ENCODE measurements at regions not wholly inside any gene's neighbourhood (a gene's known extent, or its start where the extent isn't known, plus 50 kb on each side); places are given as distances from the start of the nearest gene placed in this dataset.

DNA sequence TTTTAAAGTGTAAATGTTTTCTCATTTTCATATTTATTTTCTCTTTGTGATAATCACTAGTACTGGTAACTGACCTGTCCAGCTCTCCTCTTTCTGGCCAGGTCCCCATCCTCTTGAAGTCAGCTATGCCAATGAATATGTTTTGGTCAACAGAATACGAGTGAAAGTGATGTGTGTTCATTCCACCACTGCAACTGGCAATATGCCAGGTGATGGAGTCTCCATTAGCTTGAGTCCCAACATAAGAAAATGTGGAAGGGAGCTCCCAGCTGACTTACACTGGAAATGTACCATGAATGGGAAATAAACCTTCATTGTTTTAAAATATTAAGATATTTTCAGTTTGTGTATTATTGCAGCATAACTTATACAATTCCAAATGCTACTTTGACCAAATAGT lies 75.8 kb downstream of the CCDC34 start:
- no peak for DNase-seq

DNA sequence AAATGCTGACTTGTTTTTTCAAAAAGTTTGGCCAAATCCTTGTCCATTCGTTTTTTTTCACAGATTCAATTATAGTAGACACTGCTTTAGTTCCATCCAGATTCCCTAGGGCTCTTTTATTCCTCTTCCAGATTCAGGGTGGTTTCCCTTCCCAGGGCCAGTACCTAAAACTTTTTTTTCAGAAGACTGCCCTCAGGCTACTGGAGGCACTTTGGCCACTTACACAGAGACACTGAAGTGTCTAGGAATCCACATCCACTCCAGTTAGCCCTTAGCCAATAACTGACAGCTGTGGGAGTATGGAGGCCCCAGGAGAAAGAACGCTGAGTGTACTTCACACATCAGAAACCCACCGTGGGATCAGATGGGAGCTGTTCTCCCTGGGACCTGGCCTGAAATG lies 77.3 kb downstream of the CCDC34 start:
- DNase-seq: no peak

DNA sequence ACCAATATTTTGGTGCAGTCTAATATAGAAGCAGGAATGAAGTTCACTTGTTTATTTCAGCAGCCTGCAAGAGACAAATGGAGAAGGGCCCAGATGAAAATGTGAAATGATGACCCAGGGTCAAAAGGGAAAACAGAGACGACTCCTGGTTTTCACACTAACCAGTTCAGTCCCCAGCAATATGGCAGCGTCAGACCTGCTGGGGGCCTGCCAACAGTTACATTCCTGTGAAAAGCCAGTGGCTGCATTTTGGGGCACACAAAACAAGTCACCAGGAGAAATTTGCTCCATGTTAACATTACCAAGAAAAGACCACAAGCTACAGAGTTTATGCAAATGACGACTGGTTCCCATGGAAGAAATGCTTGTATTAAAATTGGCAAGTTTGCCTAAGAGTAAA lies 80.2 kb downstream of the CCDC34 start:
- DNase-seq: no peak

DNA sequence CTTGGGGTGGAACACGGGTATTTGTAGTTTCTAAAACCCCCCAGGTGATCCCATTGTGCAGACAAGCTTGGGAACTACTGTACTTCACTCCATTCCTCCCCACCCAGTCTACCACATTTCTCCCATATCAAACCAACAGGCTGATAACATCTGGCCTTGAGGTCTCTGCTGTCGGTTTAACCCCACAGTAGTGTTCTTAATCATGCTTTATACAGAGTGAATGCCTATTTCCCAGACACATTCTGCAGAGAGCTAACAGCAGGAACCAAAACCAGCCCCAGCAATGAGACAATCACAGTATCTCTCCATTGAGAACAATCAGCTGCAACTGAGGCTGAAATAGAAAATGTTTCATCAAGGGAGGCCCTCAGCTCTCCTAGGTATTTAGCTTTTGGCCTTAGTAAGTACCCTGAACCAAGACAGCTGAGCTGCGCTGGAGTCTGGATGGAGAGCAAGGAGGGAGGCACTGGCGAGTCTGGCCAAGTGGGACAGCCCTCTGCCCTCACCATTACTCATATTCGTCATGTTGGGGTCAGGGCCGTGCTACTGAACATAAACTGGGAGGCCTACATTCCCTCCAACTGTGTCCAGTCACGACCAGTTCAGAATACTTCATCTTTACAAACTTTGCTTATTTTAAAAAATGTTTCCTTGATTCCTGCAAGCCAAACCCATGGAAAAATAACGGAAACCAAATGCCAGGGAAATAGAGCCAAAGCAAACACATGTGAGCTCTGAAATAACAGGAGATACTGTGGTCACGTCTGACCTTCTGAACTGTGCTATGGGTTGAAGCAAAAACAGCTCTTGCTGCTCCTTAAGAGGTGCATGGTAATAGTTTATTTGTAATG lies 81.0 kb downstream of the CCDC34 start:
- DNase-seq: no peak

DNA sequence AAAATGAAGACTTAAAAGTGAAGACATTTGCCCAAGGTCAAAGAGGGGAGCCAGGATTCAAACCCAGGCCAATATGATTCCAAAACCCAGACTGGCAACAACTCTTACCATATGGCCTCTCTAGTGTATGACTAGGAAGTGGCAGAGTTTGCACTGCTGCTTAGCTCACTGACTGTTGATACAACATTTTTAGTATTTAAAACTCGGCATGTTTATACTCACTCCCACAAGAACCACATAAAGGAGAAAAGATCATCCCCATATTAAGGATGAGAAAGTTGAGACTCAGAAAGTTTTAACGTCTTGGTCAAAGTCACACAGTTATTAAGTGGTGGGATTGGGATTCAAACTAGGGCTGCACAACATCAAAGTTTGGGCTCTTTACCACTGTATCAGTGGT lies 81.7 kb downstream of the CCDC34 start:
- no peak for DNase-seq

DNA sequence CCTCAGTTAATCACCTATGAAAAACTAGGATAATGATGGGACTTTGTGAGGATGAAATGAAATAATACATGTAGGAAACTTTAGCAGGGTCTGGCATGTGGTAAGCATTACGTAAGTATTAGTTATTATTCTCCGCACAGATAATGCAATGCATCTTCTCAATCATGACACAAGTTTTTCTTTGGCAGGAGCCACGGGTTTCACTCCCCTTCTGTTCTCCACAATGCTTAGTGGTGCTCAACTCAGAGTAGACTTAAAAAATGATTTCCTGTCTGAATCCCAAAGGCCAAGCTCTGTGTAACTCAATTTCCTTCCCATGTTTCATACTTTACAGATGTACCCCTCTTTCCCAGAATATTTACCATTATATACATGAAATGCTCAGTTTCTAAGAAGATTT lies 82.9 kb downstream of the CCDC34 start:
- no peak for DNase-seq

DNA sequence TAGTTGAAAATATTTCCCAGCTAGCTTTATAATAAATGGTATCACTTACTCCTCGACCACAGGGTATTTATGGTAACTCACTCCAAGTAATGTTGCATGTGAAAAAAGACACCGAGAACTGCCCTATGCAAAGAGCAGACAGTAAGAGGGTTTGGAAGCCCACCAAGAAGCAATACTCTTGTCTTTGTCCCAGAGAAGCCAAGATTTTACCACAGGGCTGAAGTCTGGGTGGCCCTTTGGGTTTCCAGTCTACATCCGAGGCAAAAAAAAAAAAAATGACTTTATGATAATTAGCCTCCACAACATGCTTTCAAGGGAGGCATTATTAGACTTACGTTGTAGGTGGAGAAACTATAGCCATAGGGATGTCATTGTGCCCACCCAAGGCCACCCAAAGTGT lies 83.6 kb downstream of the CCDC34 start:
- no peak for DNase-seq

DNA sequence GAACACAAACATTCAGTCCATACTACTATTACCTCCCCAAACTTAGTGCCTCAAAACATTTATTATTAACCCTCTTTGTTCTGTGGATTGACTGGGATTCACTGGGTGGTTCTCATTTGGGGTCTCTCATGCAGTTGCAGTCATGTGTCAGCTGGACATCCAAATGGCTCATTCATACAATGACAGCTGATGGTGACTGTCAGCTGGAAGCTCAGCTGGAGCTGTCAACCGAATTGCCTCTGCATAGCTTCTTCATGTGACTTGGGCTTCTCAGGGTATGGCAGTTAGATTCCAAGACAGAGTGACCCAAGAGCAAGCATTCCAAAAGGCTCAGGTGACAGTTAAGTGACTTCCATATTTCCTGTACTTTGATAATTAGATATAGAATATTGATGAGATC lies 85.2 kb downstream of the CCDC34 start:
- no peak for DNase-seq

DNA sequence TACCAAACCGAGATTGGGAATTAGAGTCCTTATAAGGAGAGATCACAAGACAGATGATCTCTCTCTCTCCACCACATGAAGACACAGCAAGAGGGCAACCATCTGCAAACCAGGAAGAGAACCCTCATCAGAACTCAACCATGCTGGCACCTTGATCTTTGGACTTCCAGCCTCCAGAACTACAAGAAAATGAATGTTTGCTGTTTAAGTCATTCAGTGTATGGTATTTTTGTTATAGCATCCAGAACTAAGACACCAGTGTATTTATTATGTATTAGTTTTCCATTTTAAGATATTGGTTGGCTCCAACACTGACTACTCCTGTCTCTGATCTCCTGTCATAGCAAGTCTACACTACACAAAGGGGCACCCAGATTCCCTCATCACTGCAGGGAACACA lies 86.9 kb downstream of the CCDC34 start:
- DNase-seq: no peak

DNA sequence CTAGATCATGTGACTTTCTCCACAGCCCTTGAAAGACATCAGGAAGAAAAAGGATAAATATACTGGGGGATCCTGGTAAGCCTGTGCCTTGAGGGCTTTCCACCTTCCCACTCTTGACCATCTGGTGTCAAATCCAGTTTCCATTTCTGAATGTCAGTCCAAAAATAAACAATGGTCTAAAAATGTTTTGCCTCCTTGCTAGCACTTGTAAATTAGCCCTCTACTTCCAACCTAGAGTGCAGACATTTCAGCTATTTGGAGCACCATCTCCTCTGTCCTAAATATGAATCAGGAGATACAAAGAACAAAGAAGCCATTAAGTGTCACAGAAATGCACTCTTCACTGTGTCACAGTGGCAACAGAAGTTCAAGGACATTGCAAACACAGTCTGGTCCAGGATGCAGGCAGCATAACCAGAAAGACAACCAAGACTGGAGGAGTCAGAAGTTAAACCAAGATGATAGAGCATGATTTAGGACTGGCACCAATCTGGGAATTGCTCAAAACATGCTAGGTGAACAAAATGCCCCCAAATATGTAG lies 88.1 kb downstream of the CCDC34 start:
- no peak for DNase-seq

DNA sequence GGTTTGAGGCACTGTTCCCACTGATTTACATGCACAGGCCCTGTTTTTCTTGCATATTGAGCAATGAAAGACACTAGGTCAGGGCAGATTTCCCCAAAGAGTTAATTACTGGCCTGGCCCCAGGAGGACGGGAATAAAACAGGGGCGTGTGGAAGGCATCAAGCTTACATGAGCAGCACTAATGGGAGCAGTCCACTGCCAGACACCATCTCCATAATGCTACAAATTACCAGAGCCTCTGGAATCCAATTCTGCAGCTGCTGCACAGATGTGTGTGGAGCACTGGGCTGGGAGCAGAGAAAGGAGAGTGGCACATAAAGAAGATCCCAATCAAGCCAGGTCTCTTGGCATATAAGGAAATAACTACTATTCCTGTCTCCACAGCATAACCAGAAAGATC lies 96.9 kb downstream of the CCDC34 start:
- no peak for DNase-seq

DNA sequence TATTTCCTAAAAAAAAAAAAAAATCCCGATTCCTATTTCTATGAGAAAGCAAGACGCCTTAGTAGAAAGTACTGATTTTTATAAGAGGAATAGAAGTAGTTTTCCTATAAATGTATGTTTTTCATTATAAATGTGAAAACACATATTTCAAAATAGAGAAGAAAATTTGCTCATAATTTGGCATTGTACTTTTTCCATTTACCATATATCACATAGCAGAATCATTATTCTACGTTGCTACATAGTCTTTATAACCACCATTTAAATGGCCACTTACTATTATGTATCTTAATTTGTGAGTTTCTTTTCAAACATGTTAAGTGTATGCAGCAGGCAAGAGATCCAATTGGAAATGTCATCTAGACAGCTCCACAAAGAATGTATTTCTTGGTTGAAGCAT lies 99.0 kb downstream of the CCDC34 start:
- no peak for DNase-seq

DNA sequence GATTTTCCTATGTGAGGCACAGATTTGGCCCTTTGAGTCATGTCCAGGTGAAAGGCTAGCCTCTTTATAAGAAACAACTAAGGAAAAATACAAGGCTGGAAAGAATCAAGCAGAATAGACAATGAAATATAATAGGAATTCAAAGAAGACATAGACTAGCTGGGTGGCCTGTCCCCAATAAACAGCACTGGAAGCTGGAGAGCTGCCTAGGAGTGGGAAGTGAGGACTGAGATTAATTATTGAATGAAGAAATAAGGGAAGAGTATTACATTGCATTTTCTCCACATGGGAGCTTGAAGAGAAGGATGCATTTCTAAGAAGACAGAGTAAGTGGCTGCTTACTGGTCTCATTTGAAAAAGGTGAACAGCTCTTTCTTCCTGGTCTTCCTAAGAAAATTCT lies 100.0 kb downstream of the CCDC34 start:
- no peak for DNase-seq

DNA sequence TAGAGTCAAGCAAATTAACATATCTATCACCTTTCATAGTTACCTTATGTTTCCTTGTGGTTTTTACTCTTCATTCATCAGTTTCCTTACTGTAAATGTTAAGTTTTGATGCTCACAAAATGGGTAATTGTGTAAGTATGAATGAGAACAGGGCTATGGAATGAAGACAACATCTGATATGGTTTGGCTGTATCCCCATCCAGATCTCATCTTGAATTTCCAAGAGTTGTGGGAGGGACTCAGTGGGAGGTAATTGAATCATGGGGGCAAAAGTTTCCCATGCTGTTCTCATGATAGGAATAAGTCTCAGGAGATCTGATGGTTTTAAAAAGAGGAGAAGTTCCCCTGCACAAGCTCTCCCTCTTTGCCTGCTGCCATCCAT lies 107.6 kb downstream of the CCDC34 start:
- DNase-seq: no peak

DNA sequence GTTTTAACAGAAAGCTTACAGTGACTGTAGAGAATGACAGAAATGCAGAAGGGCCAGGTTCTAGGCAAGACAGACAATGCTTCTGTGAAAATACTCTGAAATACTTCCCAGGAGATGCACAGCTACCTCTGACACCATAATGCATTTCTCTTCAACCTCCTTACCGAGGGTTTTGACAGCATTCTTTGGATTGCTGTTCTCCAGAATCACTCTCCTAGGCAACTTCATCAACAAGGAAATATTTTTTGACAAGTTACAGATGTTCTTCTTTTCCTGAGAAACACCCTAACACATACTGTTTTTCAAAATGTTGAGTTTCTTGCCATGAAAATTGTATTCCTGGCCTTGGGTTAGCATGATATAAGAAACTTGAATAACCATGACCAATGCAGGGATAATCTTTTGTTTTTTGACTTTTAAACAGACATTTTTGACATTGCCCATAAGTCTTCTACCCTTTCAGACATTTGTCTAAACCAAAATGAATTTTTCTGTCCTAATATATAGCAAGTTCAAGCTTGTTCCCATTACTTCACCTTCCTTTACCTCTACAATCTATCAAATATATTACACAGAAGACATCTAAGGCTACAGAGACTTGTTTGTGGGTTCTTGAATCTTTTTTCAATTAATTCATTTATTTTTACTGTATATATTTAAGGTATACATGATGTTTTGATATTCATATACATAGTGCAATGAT lies 108.1 kb downstream of the CCDC34 start:
- DNase-seq: no peak

DNA sequence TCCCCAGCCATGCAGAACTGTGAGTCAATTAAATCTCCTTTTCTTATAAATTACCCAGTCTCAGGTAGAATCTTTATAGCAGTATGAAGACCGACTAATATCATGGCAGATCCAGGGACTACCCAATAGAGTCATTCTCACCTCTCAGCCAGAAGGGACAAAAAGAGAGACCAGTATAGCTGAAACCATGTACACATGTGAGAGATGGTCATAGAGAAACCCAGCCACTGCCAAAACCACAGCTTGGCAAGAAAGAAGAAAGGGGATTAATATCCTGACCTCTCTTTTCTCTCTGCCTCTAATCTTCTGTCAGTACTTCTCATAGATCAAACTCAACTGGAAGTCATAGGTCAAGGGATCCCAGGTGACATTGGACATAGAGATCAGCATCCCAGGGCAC lies 109.8 kb downstream of the CCDC34 start:
- DNase-seq: no peak

DNA sequence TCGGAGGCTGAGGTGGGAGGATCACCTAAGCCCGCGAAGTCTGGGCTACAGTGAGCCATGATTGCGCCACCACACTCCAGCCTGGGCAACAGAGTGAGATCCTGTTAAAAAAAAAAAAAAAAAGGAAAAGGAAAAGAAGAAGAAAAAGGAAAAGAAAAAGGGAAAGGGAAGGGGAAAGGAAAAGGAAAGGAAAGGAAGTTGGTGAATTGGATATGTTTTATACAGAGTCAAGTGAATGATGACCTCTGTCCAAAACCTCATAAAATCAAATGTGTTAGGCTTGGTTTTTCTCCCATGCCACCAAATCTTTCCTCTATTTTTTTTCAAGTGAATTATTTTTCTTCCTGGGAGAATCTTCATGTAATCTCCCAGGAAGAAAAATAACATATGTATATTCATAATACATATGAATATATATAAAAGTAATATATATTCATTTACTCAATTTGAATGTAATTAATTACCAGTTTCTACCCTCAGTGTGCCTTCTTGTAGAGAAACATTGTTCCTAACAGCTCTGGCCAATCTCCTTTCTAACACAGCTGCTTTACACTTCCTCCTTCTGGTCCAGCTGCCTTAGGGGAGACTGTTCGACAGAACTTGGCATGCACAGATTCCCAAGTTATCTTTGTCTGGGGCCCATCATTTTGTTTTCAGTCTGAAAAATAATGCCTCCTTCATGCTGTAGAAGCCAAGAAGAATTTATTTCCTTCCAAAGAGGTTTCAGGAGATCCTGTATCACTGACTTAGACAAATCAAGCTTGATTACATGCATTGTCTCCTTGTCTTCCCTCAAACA lies 111.9 kb downstream of the CCDC34 start:
- no peak for DNase-seq

DNA sequence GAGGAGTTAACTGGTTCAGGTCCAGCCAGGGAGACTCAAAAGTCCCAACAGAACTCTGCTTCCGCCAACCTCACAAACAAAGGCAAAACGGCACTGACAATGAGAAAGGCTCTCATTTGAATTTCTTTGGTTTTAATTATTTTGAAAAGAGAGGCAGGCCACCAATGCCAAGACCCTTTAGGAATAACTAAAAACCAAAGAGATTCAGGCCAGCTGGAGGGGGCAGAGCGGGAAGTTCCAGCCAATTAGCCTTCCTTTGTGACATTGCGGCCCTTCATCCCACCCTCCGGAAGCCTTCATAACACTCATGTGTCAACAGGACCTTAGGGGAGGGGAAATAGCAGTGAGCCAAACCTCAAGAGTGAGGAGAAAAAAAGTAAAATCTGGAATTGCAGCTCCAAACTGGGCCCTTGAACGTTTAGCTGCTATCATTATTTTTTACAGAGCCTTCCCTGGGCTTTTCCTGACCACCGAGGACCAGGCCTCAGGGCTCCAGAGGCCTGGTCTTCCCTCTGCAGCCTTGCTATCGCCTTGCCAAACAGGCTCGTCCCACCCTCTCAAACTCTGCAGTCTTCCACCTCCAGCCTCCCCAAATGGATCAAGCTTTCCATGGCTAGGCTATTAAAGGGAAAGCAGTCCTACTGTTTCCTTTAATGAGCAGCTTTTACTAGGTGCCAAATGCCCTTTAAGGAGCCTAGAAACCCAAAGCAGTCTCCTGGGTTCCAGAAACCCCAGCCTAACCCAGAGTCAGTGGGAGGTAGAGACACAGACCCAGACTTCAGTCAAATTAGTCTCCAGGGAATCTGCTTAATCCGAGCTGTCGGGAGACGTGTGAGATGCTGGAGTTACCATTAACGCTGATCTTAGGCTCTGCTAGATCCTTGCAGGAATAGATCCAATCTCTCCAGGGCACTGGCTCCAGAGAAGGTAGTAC lies 114.2 kb downstream of the CCDC34 start:
- no peak for DNase-seq

DNA sequence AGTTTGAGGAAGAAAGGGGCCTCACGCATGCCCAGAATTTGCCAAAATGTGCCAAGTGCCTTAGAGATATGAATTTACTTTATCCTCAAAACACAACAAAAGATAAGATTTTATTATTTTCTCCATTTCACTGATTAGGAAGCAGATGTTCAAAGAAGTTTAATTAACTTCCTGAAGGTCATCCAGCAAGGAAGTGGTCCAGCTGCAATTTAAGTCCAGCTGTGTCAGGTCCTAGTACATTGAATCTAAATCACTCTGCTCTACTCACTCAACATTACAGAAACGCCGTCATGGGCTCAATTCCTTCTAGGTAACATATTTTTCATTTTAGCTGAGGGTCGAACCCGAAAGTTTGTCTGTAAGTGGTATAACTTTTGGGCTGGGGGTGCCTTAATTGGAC lies 115.4 kb downstream of the CCDC34 start:
- DNase-seq: no peak

DNA sequence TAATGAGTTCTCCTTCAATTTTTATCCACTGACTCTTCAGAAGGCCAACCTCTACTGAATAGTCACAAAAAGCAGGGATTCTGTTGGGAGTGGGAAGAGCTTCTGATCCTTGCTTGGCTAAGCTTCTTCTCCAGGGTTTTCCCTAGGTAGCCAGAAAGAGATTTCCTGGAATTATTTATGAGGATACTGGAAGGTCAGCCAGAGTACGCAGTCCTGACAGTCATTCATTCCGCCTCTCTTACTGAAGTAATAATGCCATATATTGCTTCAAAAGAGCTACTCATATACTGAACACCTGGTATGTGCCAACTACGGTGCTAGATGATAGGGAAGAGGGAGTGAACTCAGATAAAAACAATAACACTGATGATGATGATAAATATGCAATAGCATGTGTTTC lies 116.1 kb downstream of the CCDC34 start:
- no peak for DNase-seq

DNA sequence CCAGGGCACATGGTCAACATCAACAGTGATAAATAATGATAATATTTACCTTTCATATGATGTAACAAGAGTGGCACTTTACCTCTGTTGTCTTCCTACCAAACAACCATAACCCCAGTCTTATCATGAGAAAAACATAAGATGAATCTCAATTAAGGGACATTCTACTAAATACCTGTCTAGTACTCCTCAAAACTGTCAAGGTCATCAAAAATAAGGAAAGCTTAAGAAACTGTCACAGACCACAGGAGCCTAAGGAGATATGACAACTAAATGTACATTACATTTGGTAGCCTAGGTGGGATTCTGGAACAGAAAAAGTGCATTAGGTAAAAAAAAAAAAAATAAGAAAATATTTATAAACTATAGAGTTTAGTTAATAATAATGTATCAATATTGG lies 118.1 kb downstream of the CCDC34 start:
- no peak for DNase-seq

DNA sequence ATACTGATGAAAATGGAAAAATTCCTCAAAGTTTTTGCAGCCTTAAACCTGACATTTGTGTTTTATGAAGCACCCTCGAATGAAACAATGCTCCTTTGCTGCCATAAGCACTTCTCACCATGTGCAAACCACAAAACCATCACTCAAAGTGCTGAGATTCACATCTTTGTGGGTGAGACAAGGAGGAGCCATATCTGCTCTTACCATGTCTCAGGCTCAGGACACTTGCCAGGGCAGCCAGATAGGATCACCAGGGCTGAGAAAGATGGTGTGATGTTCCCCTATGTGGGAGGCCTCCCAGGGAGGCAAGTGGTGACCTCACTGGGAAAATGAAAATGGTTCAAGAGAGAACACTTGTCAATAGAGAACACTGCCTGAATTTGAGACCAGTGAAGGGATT lies 120.4 kb downstream of the CCDC34 start:
- DNase-seq: no peak

Data from NCI-H1105 treated with DMSO at 0.1 percent for 48 hours (cell line).